Pancreas (tissue), 10 donors: ENCODE measurements at regions not wholly inside any gene's neighbourhood (a gene's known extent, or its start where the extent isn't known, plus 50 kb on each side); places are given as distances from the start of the nearest gene placed in this dataset.
A peak's percentile ranks its signal among the peaks of the same experiment; 100 is the strongest.

Experiments
- ATAC-seq, 4 donors: fragments of 200-7000 bp; cut with Tn5 transposase; one replicate each; pipeline versions ENCODE4 v1.8.0 to v1.9.1; 2020; ENCODE audit warnings: mild to moderate bottlenecking in 4 of 4, moderate library complexity in 4 of 4
- DNase-seq, 6 donors: peaks; one replicate each; pipeline ENCODE4 v3.0.0-alpha.2; 2020
- FAIRE-seq: peaks from 2 replicates; lab custom pipeline; 2012; peaks lifted over from hg19 to GRCh38; lab: Jason Lieb, UNC
- H3K27ac ChIP-seq, 4 donors: fragments of 200-600 bp; sonication (generic); 1 replicate in 3 of 4; 2 replicates in 1 of 4; pipeline versions ENCODE4 v1.5.0 to v1.8.0; 2020
- H3K27me3 ChIP-seq, 4 donors: fragments of 200-600 bp; one replicate each; pipeline ENCODE4 v1.8.0; 2021
- H3K36me3 ChIP-seq, 3 donors: fragments of 200-600 bp; sonication (generic) in 1 of 3; one replicate each; pipeline versions ENCODE4 v1.5.0 to v1.8.0; 2020 to 2021
- H3K4me1 ChIP-seq, 3 donors: fragments of 200-600 bp; one replicate each; pipeline ENCODE4 v1.8.0; 2021
- H3K4me3 ChIP-seq, 4 donors: fragments of 200-600 bp; sonication (generic) in 2 of 4; one replicate each; pipeline versions ENCODE4 v1.5.0 to v1.8.0; 2020 to 2021
- H3K9me3 ChIP-seq, 4 donors: fragments of 200-600 bp; one replicate each; pipeline ENCODE4 v1.8.0; 2021
- WGBS, 2 donors: extraction: QIAGEN DNeasy Blood & Tissue Kit; methylation state at CpG; one replicate each; pipeline ENCODE4 v1.1.7; 2013; 5-methylcytosine and 5-hydroxymethylcytosine counted together
- intact Hi-C, 3 donors: fragments of 100-400 bp; cut with DNase I; formaldehyde crosslinking; loops; one replicate each; pipeline versions ENCODE4 v1.11.1 to v1.14.2; 2022
- TF ChIP-seq, protein P1 (sequence below), 4 donors: fragments of 200-600 bp; sonication (generic) in 3 of 4; IDR thresholded peaks; one replicate each; pipeline versions ENCODE4 v1.5.0 to v1.8.0; 2021; ENCODE audit warnings: antibody characterized with exemption in 4 of 4
- donor health status: healthy with polysubstance abuse.
- donor health status: DM: no; HTN: no; CAD: no; lungs with moderate emphysema.
- donor health status: DM: no; HTN: no; CAD: no.
- donor health status: control.
- donor health status: control.
- donor health status: Bipolar disorder and iron deficiency.
- donor health status: DM: yes; HTN: yes; CAD: no.
- donor health status: DM: no; HTN: no; CAD: no.
- donor health status: DM: no; HTN: no; CAD: no.
- donor health status: DM: yes; HTN: yes; CAD: no.

DNA sequence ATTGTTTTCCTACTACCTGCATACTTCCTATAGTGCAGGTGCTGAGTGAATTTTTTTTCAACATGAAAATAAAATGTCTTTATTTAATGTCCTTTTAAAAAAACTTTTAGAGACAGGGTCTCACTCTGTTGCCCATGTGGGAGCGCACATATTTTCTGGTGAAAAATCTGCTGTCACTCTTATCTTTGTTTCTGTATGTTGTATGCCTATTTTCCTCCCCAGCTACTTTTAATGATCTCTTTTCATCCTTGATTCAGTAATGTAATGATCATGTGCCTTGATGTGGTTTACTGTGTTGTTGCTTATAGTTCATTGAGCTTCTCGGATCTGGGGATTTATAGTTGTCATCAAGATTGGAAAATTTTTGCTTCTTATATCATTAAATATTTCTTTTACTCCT, 117.3 kb downstream of the ARL6IP6 start:
- no peak for DNase-seq
- no peaks in the 10 kb centered on the region for H3K27me3 ChIP-seq
- H3K27ac ChIP-seq = no peak overlapping the region
- H3K36me3 ChIP-seq = no peaks in the 10 kb centered on the region
- no peak for ATAC-seq
- intact Hi-C loops = no loop called here
- H3K4me1 ChIP-seq = no peaks in the 10 kb centered on the region
- WGBS, 2 donors = 78 to 81% methylated on average over 2 of the region's 2 CpGs
- no peak overlapping the region for H3K4me3 ChIP-seq
- H3K9me3 ChIP-seq = no peaks in the 10 kb centered on the region
- no peak for FAIRE-seq
- TF ChIP-seq, protein P1, sequence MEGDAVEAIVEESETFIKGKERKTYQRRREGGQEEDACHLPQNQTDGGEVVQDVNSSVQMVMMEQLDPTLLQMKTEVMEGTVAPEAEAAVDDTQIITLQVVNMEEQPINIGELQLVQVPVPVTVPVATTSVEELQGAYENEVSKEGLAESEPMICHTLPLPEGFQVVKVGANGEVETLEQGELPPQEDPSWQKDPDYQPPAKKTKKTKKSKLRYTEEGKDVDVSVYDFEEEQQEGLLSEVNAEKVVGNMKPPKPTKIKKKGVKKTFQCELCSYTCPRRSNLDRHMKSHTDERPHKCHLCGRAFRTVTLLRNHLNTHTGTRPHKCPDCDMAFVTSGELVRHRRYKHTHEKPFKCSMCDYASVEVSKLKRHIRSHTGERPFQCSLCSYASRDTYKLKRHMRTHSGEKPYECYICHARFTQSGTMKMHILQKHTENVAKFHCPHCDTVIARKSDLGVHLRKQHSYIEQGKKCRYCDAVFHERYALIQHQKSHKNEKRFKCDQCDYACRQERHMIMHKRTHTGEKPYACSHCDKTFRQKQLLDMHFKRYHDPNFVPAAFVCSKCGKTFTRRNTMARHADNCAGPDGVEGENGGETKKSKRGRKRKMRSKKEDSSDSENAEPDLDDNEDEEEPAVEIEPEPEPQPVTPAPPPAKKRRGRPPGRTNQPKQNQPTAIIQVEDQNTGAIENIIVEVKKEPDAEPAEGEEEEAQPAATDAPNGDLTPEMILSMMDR (IDR thresholded peaks at IDR 0.05) = no peak

DNA sequence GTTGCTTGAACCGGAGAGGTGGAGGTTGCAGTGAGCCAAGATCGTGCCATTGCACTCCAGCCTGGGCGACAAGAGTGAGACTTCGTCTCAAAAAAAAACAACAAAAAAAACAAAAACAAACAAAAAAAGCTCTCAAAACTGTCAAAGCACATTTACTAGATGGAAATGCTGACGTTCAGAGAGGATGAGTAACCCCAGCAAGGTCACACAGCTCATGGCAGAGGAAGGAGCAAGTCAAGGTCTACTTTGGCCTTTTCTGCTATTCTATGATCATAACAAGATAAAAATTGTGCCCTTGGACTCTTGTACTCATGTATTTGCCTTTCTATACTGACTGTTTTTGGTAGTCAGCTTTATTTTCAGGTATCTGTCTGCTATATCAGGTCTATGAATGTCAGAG, 109.5 kb downstream of the ARL6IP6 start:
- Histone ChIP-seq H3K9me3 (no peaks in the 10 kb centered on the region), H3K4me1 (no peaks in the 10 kb centered on the region), H3K36me3 (no peaks in the 10 kb centered on the region), H3K4me3 (no peak overlapping the region), H3K27ac (no peak overlapping the region), H3K27me3 (no peaks in the 10 kb centered on the region)
- TF ChIP-seq, protein P1 (IDR thresholded peaks at IDR 0.05) = no peak
- intact Hi-C loops = no loop called here
- 75 to 77% methylated on average over 5 of the region's 5 CpGs for WGBS, 2 donors
- no peak for FAIRE-seq
- ATAC-seq = no peak
- no peak for DNase-seq

DNA sequence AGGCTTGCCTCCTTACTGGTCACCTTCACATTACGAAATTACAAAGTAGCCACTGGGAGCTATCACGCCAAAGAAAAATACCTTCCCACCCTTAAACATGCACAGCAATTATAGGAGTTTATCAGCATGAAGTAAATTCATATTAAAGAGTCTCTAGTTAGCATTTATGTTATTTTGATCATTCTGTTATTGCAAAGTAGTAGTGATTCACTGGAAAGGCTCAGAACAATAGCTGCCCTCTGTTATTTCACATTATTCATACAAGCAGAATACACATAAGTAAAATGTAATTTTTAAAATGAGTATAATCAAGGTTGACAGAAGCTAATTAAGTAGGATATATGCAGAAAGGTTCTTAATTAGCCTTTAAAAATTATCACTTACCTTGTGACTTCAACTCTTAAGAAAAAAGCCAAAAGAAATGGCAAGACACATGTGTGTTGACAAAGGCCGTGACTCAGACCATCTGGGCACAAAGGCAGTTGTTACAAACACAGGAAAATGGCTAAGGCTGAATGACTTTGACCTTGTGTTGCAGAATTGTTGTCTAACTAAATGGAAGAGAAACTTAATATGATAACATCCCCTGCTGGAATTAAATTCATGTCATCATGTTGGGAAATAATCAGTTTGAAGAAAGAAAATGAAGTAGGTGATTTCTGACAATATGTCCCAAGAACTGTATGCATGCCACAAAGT, 108.3 kb downstream of the ARL6IP6 start:
- intact Hi-C loops = no loop called here
- no peaks in the 10 kb centered on the region for H3K36me3 ChIP-seq
- DNase-seq = peak in 1 of 6 donors; percentile 13
- no peak for FAIRE-seq
- ATAC-seq = peak in 2 of 4 donors; percentile 53 to 66
- WGBS, 2 donors = 62 to 68% methylated on average over 3 of the region's 3 CpGs
- TF ChIP-seq, protein P1 (IDR thresholded peaks at IDR 0.05) = no peak
- H3K27ac ChIP-seq = no peak overlapping the region
- no peaks in the 10 kb centered on the region for H3K9me3 ChIP-seq
- no peak overlapping the region for H3K4me3 ChIP-seq
- no peaks in the 10 kb centered on the region for H3K4me1 ChIP-seq
- no peaks in the 10 kb centered on the region for H3K27me3 ChIP-seq

DNA sequence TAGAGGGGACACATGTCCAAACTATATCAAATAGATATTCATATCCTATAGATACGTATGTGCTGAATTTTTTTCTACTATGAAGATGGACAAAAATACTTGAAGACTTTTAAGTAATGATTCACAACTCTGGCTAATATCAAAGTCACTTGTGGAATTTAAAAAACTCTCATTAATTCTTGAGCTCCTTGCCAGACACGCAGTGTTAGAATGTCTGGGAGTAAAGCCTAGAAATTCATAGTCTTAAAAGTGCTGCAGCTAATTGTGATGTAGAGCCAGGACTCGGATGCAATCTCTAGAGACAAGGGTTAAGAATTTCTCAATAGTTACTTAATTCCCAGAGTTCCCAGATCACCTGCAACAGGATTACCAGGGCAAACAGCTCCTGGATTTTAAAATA, 107.4 kb downstream of the ARL6IP6 start:
- intact Hi-C loops = no loop called here
- DNase-seq (no peak), FAIRE-seq (no peak), ATAC-seq (no peak)
- Histone ChIP-seq H3K27ac (no peak overlapping the region), H3K36me3 (no peaks in the 10 kb centered on the region), H3K9me3 (no peaks in the 10 kb centered on the region), H3K27me3 (no peaks in the 10 kb centered on the region), H3K4me3 (no peak overlapping the region), H3K4me1 (no peaks in the 10 kb centered on the region)
- WGBS, 2 donors = 46 to 53% methylated on average over 3 of the region's 3 CpGs
- TF ChIP-seq, protein P1 (IDR thresholded peaks at IDR 0.05) = no peak

DNA sequence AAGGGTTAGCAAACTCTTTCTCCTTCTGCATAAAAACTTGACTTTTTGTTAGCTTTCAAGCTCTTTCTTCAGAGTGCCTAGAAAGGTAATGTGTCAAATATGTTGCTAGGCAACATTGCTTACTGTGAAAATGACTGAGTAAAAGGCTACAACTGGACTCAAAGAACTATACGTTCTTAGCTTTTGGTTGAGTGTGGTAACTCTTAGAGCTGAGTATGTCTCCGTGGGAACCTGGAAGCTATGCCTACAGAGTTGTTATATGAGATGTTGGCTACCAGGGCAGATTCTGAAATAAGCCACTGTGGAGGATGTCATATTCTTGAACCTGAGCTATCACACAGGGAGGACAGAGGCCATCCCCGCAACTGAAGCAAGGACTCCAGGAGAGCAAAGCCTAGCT, 105.5 kb downstream of the ARL6IP6 start:
- no peaks in the 10 kb centered on the region for H3K9me3 ChIP-seq
- no peaks in the 10 kb centered on the region for H3K27me3 ChIP-seq
- FAIRE-seq (no peak), DNase-seq (no peak), ATAC-seq (no peak)
- no peak overlapping the region for H3K27ac ChIP-seq
- H3K4me3 ChIP-seq = no peak overlapping the region
- no peaks in the 10 kb centered on the region for H3K4me1 ChIP-seq
- no peaks in the 10 kb centered on the region for H3K36me3 ChIP-seq
- TF ChIP-seq, protein P1 (IDR thresholded peaks at IDR 0.05) = no peak
- WGBS, 2 donors = 19 to 64% methylated on average over 3 of the region's 3 CpGs
- intact Hi-C loops = no loop called here
